ENCODE measurements at regions not wholly inside any gene's neighbourhood (a gene's known extent, or its start where the extent isn't known, plus 50 kb on each side); places are given as distances from the start of the nearest gene placed in this dataset.

DNA sequence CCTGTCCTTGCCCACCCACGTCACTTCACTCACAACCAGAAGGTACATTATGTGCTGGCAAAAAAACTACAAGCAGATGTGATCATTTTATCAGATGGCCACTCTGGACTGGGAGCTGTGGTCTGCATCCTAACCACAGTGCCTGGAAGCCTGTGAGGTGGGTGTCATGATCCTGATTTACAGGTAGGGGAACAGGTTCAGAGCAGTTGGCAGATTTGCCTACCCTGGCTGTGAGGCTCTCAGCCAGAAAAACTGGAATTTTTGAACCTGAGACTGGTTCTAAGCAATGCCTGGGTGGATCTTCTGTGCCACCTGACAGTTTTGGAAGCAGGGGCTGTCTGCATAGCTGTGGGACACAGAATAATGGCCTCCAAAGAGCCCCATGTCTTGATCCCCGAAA, 150.8 kb downstream of the SYF2 start:
- Histone ChIP-seq H3K27me3 (ENCODE audit: control insufficient read depth, insufficient read depth, low read length) (peaks cover 10% of the 10 kb centered on the region), H3K36me3 (ENCODE audit: control insufficient read depth, insufficient read depth, low read length) (no peaks in the 10 kb centered on the region), H3K4me3 (ENCODE audit: low read depth, low read length) (no peak overlapping the region)
- no peak for TF ChIP-seq CTCF (IDR thresholded peaks at IDR 0.05; ENCODE audit: insufficient read depth, low read length, poor library complexity, severe bottlenecking)
- DNase-seq (ENCODE audit: low read depth) = no peak

DNA sequence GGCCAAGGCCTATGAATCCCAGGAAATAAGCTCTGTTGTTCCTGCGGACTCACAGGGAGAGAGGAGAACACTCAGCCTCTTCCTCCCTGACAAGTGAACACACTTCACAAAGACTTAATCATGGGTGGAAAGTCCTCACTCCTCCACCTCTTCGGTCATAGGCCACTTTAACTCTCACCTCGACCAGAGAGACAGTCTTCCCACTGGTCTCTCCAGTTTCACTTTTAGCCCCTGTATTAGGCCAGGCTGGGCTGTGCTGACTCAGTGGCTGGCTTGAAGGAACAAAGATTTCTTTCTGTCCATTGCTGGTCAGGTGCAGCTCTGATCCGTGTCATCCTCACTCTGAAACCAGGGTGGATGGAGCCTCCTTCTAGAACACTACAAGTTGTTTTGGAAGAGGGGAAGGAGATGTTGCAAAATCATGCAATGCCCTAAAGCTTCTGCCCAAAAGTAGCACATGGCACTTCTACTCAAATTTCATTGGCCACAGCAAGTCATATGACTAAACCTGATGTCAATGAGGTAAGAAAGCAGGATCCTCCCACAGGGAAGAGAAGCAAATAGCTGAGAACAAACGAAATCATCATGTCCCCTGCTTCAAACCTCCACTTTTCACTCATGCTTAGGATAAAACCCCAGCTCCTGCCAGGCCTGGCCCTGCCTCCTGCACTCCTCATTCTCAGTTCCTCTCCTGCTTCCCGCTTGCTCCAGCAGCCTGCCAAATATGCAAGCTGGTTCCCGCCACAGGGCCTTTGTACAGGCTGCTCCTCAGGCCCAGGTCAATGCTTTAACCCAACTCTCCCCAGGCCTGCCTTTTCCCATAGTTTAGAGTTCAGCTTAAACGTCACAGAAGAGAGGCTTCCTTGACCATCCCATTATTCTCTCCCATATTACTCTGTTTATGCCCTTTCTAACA, 150.5 kb upstream of the RUNX3 start:
- no peak for DNase-seq (ENCODE audit: low read depth)
- no peak for TF ChIP-seq CTCF (IDR thresholded peaks at IDR 0.05; ENCODE audit: insufficient read depth, low read length, poor library complexity, severe bottlenecking)
- Histone ChIP-seq H3K36me3 (ENCODE audit: control insufficient read depth, insufficient read depth, low read length) (no peaks in the 10 kb centered on the region), H3K27me3 (ENCODE audit: control insufficient read depth, insufficient read depth, low read length) (peaks cover 8% of the 10 kb centered on the region), H3K4me3 (ENCODE audit: low read depth, low read length) (no peak overlapping the region)

DNA sequence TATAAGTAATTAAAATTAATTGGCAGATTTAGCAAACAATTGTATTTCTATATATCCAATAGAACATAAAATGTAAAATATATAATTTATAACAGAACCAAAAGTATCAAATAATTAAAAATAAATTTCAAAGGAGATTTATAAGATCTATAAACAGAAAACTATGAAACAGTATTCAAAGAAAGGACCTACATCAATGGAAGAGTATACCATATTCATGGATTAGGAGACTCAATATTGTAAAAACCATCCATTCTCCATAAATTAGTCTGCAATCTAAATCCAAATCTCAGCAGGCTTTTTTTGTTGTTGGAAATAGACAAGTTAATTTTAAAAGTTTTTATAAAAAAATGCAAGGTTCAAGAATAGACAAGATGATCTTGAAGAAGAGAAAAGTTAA, 149.0 kb upstream of the RUNX3 start:
- H3K27me3 ChIP-seq (ENCODE audit: control insufficient read depth, insufficient read depth, low read length) = peaks cover under 1% of the 10 kb centered on the region
- TF ChIP-seq CTCF (IDR thresholded peaks at IDR 0.05; ENCODE audit: insufficient read depth, low read length, poor library complexity, severe bottlenecking) = no peak
- no peak for DNase-seq (ENCODE audit: low read depth)
- H3K4me3 ChIP-seq (ENCODE audit: low read depth, low read length) = no peak overlapping the region
- no peaks in the 10 kb centered on the region for H3K36me3 ChIP-seq (ENCODE audit: control insufficient read depth, insufficient read depth, low read length)

- no peaks in the 10 kb centered on the region for H3K27me3 ChIP-seq (ENCODE audit: control insufficient read depth, insufficient read depth, low read length)
Observed at GRCh38 chr1:25074351-25075227, 144.5 kb upstream of the RUNX3 start.

GRCh38 chr1:25073640-25074270, 143.7 kb upstream of the RUNX3 start:
- H3K27me3 ChIP-seq (ENCODE audit: control insufficient read depth, insufficient read depth, low read length) = no peaks in the 10 kb centered on the region
- no peaks in the 10 kb centered on the region for H3K36me3 ChIP-seq (ENCODE audit: control insufficient read depth, insufficient read depth, low read length)
- TF ChIP-seq CTCF (IDR thresholded peaks at IDR 0.05; ENCODE audit: insufficient read depth, low read length, poor library complexity, severe bottlenecking) = no peak
- H3K4me3 ChIP-seq (ENCODE audit: low read depth, low read length) = no peak overlapping the region
- DNase-seq (ENCODE audit: low read depth) = no peak

More at GRCh38 chr1:25074351-25075227, 144.5 kb upstream of the RUNX3 start:
- TF ChIP-seq CTCF (IDR thresholded peaks at IDR 0.05; ENCODE audit: insufficient read depth, low read length, poor library complexity, severe bottlenecking) = no peak
- Histone ChIP-seq H3K4me3 (ENCODE audit: low read depth, low read length) (no peak overlapping the region), H3K36me3 (ENCODE audit: control insufficient read depth, insufficient read depth, low read length) (no peaks in the 10 kb centered on the region)
- no peak for DNase-seq (ENCODE audit: low read depth)
